ENCODE measurements at regions not wholly inside any gene's neighbourhood (a gene's known extent, or its start where the extent isn't known, plus 50 kb on each side); places are given as distances from the start of the nearest gene placed in this dataset.

DNA sequence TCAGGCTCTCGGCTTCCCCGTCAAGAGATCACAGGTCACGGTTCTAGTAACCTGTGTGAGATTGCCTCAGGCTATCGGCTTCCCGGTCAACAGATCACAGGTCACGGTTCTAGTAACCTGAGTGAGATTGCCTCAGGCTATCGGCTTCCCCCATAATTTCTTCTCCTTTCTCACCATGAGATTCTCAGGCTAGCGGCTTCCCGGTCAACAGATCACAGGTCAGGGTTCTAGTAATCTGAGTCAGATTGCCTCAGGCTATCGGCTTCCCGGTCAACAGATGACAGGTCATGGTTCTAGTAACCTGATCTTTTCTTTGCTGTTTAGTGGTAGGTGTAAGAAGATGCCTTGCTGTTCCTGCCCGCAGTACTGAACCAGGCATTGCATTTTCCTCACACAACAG, 418.2 kb upstream of the ZNF717 start:
- H3K36me3 ChIP-seq: no peaks in the 10 kb centered on the region
- H3K4me3 ChIP-seq: no peak overlapping the region
- H3K27ac Mint-ChIP-seq: no peak overlapping the region
- H3K9me3 ChIP-seq (ENCODE audit: low read depth): no peaks in the 10 kb centered on the region
- H3K4me3 Mint-ChIP-seq: no peak overlapping the region
- H3K4me2 ChIP-seq: no peak overlapping the region
- no peaks in the 10 kb centered on the region for H3K27me3 Mint-ChIP-seq (ENCODE audit: insufficient read depth, low read depth)
- no peak for DNase-seq (ENCODE audit: low spot score)
- no peaks in the 10 kb centered on the region for H3K79me2 ChIP-seq (ENCODE audit: low read depth)
- no peaks in the 10 kb centered on the region for H3K4me1 ChIP-seq
- no peaks in the 10 kb centered on the region for H3K9me3 Mint-ChIP-seq
- no peak overlapping the region for H3K9ac ChIP-seq
- H3K4me1 Mint-ChIP-seq: no peaks in the 10 kb centered on the region
- H2AFZ ChIP-seq (replicated peaks): no peak overlapping the region
- H3K27me3 ChIP-seq: no peaks in the 10 kb centered on the region
- no peaks in the 10 kb centered on the region for H3F3A ChIP-seq (ENCODE audit: low read depth)
- TF ChIP-seq EZH2 (IDR thresholded peaks at IDR 0.05) (no peak), EZH2phosphoT487 (IDR thresholded peaks at IDR 0.05) (no peak)
- TF ChIP-seq, protein P1, sequence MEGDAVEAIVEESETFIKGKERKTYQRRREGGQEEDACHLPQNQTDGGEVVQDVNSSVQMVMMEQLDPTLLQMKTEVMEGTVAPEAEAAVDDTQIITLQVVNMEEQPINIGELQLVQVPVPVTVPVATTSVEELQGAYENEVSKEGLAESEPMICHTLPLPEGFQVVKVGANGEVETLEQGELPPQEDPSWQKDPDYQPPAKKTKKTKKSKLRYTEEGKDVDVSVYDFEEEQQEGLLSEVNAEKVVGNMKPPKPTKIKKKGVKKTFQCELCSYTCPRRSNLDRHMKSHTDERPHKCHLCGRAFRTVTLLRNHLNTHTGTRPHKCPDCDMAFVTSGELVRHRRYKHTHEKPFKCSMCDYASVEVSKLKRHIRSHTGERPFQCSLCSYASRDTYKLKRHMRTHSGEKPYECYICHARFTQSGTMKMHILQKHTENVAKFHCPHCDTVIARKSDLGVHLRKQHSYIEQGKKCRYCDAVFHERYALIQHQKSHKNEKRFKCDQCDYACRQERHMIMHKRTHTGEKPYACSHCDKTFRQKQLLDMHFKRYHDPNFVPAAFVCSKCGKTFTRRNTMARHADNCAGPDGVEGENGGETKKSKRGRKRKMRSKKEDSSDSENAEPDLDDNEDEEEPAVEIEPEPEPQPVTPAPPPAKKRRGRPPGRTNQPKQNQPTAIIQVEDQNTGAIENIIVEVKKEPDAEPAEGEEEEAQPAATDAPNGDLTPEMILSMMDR (IDR thresholded peaks at IDR 0.05): no peak
- H3K27ac ChIP-seq: no peak overlapping the region
- no peaks in the 10 kb centered on the region for H3K36me3 Mint-ChIP-seq
- H4K20me1 ChIP-seq (ENCODE audit: low read depth): no peaks in the 10 kb centered on the region

DNA sequence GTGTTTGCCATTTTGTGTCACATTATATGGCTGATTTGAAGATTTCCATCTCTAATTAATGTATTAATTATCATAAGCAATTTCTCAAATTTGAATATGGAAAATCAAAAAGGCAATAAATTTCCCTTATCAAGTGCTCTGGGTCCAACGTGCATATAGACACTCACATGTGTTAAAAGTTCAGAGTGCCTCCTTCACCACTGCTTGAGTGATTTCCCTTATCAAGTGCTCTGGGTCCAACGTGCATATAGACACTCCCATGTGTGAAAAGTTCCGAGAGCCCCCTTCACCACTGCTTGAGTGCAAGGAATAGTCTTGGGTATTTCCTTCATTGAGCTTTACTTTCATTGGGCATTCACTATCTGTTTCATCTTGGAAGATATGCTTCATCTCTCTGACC, 421.0 kb upstream of the ZNF717 start:
- TF ChIP-seq, protein P1 (IDR thresholded peaks at IDR 0.05): no peak
- H3K27ac Mint-ChIP-seq: no peak overlapping the region
- no peaks in the 10 kb centered on the region for H3K4me1 Mint-ChIP-seq
- Histone ChIP-seq H3K4me2 (no peak overlapping the region), H4K20me1 (ENCODE audit: low read depth) (no peaks in the 10 kb centered on the region), H3K27me3 (no peaks in the 10 kb centered on the region), H3K4me3 (no peak overlapping the region), H3K4me1 (no peaks in the 10 kb centered on the region), H3K79me2 (ENCODE audit: low read depth) (no peaks in the 10 kb centered on the region), H3F3A (ENCODE audit: low read depth) (no peaks in the 10 kb centered on the region), H3K9me3 (ENCODE audit: low read depth) (no peaks in the 10 kb centered on the region), H3K9ac (no peak overlapping the region), H2AFZ (replicated peaks) (no peak overlapping the region), H3K36me3 (no peaks in the 10 kb centered on the region), H3K27ac (no peak overlapping the region)
- H3K27me3 Mint-ChIP-seq (ENCODE audit: insufficient read depth, low read depth): no peaks in the 10 kb centered on the region
- no peak for DNase-seq (ENCODE audit: low spot score)
- no peaks in the 10 kb centered on the region for H3K36me3 Mint-ChIP-seq
- no peaks in the 10 kb centered on the region for H3K9me3 Mint-ChIP-seq
- H3K4me3 Mint-ChIP-seq: no peak overlapping the region

DNA sequence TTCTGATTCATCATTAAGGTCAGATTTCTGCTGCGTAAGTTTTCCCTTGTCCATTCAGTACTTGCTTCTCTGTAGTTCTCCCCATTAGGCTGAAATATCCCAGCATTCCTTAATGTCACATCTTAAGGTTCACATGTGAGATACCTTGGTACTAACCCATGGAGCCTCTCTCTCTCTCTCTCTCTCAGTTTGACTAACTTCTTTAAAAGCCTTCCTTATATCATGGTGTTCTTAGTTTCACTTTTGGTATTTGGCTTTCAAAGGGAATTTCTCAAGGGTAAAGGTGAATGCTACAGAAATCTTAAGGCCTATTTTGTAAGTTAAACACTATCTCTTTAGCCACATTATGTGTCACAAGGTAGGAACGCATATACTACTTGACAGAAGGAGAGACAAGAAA, 427.3 kb upstream of the ZNF717 start:
- no peak for DNase-seq (ENCODE audit: low spot score)
- H3K79me2 ChIP-seq (ENCODE audit: low read depth): no peaks in the 10 kb centered on the region
- no peak overlapping the region for H3K4me2 ChIP-seq
- H3K36me3 ChIP-seq: no peaks in the 10 kb centered on the region
- no peaks in the 10 kb centered on the region for H3K4me1 ChIP-seq
- H3K9ac ChIP-seq: no peak overlapping the region
- no peaks in the 10 kb centered on the region for H4K20me1 ChIP-seq (ENCODE audit: low read depth)
- Mint-ChIP-seq H3K27me3 (ENCODE audit: insufficient read depth, low read depth) (peaks cover 2% of the 10 kb centered on the region), H3K4me1 (no peaks in the 10 kb centered on the region), H3K36me3 (no peaks in the 10 kb centered on the region), H3K4me3 (no peak overlapping the region), H3K9me3 (peaks cover 18% of the 10 kb centered on the region), H3K27ac (no peak overlapping the region)
- no peaks in the 10 kb centered on the region for H3F3A ChIP-seq (ENCODE audit: low read depth)
- H3K9me3 ChIP-seq (ENCODE audit: low read depth): no peaks in the 10 kb centered on the region
- H3K4me3 ChIP-seq: no peak overlapping the region
- no peaks in the 10 kb centered on the region for H3K27me3 ChIP-seq
- TF ChIP-seq EZH2phosphoT487 (IDR thresholded peaks at IDR 0.05) (no peak), EZH2 (IDR thresholded peaks at IDR 0.05) (no peak)
- TF ChIP-seq, protein P1 (IDR thresholded peaks at IDR 0.05): no peak
- H3K27ac ChIP-seq: no peak overlapping the region
- H2AFZ ChIP-seq (replicated peaks): no peak overlapping the region

DNA sequence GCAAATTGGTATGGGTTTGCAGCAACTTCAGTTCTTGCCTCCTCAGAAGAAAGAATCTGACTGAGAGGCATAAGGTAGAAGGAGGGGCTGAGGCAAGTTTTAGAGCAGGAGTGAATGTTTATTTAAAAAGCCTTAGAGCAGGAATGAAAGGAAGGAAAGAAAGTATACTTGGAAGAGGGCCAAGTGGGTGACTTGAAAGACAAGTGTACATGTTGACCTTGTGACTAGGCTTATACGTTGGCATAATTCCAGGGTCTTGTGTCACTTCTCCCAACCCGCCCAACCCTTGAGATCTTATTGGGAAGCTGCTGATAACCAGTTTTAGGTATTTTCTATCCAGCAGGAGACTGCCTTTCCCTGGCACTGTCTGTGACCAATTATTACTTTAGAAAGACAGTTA, 436.9 kb upstream of the ZNF717 start:
- Histone ChIP-seq H2AFZ (replicated peaks) (no peak overlapping the region), H3K79me2 (ENCODE audit: low read depth) (no peaks in the 10 kb centered on the region), H3K4me2 (no peak overlapping the region), H3K27me3 (no peaks in the 10 kb centered on the region), H4K20me1 (ENCODE audit: low read depth) (no peaks in the 10 kb centered on the region), H3K9ac (no peak overlapping the region), H3K9me3 (ENCODE audit: low read depth) (no peaks in the 10 kb centered on the region), H3K27ac (no peak overlapping the region), H3K4me3 (no peak overlapping the region), H3K4me1 (no peaks in the 10 kb centered on the region), H3F3A (ENCODE audit: low read depth) (no peaks in the 10 kb centered on the region), H3K36me3 (no peaks in the 10 kb centered on the region)
- H3K9me3 Mint-ChIP-seq: peaks cover 2% of the 10 kb centered on the region
- no peaks in the 10 kb centered on the region for H3K36me3 Mint-ChIP-seq
- TF ChIP-seq, protein P1 (IDR thresholded peaks at IDR 0.05): no peak
- no peak for TF ChIP-seq EZH2phosphoT487 (IDR thresholded peaks at IDR 0.05)
- no peak for TF ChIP-seq EZH2 (IDR thresholded peaks at IDR 0.05)
- H3K27me3 Mint-ChIP-seq (ENCODE audit: insufficient read depth, low read depth): no peaks in the 10 kb centered on the region
- H3K4me3 Mint-ChIP-seq: no peak overlapping the region
- H3K27ac Mint-ChIP-seq: no peak overlapping the region
- no peaks in the 10 kb centered on the region for H3K4me1 Mint-ChIP-seq
- no peak for DNase-seq (ENCODE audit: low spot score)
